Natural killer cell treated with Interleukin-12 subunit alpha and Interleukin-12 subunit beta and Interleukin-15 and Interleukin-18, amount 100 ng/mL, for 72 hours (primary cell): ENCODE measurements at regions not wholly inside any gene's neighbourhood (a gene's known extent, or its start where the extent isn't known, plus 50 kb on each side); places are given as distances from the start of the nearest gene placed in this dataset.

Experiments used
- ATAC-seq, 2 donors: fragments of 150-1000 bp; cut with Tn5 transposase in 1 of 2; sonication (Bioruptor Pico), chemical (Tn5 transposase) in 1 of 2; 2 replicates each; pipeline ENCODE4 v1.10.0; 2021
- DNase-seq: peaks from one replicate; pipeline ENCODE4 v3.0.0; 2022; ENCODE audit warnings: low spot score
- H3K27ac Mint-ChIP-seq, 2 donors: 1 replicate in 1 of 2; 2 replicates in 1 of 2; pipeline ENCODE4 v1.8.0; 2022; ENCODE audit warnings: mixed read lengths in 2 of 2, mild to moderate bottlenecking in 1 of 2, moderate library complexity in 1 of 2
- H3K27me3 Mint-ChIP-seq, 2 donors: 1 replicate in 1 of 2; 2 replicates in 1 of 2; pipeline ENCODE4 v1.8.0; 2022; ENCODE audit warnings: mixed read lengths in 2 of 2
- H3K36me3 Mint-ChIP-seq: one replicate; pipeline ENCODE4 v1.8.0; 2022; ENCODE audit warnings: mixed read lengths
- H3K4me1 Mint-ChIP-seq, 2 donors: 1 replicate in 1 of 2; 2 replicates in 1 of 2; pipeline ENCODE4 v1.8.0; 2022; ENCODE audit warnings: low read depth in 2 of 2, mixed read lengths in 2 of 2, mild to moderate bottlenecking in 1 of 2
- H3K4me3 Mint-ChIP-seq: one replicate; pipeline ENCODE4 v1.8.0; 2022; ENCODE audit warnings: mixed read lengths
- H3K9me3 Mint-ChIP-seq: 2 replicates; pipeline ENCODE4 v1.8.0; 2022; ENCODE audit warnings: mixed read lengths

GRCh38 chr15:94535298-94536048, 304.1 kb downstream of the MCTP2 start:
- DNase-seq (no peak), ATAC-seq (no peak)
- no peak overlapping the region for H3K27ac Mint-ChIP-seq
- H3K27me3 Mint-ChIP-seq: peaks cover 37 to 52% of the 10 kb centered on the region in 2 donors
- H3K4me3 Mint-ChIP-seq: no peak overlapping the region
- H3K4me1 Mint-ChIP-seq: no peaks in the 10 kb centered on the region
- H3K36me3 Mint-ChIP-seq: no peaks in the 10 kb centered on the region
- no peaks in the 10 kb centered on the region for H3K9me3 Mint-ChIP-seq

- ATAC-seq (no peak), DNase-seq (no peak)
- H3K27ac Mint-ChIP-seq: no peak overlapping the region
- no peaks in the 10 kb centered on the region for H3K9me3 Mint-ChIP-seq
- H3K4me3 Mint-ChIP-seq: no peak overlapping the region
- peaks cover 40 to 51% of the 10 kb centered on the region in 2 donors for H3K27me3 Mint-ChIP-seq
- no peaks in the 10 kb centered on the region for H3K4me1 Mint-ChIP-seq
- H3K36me3 Mint-ChIP-seq: no peaks in the 10 kb centered on the region
Observed at GRCh38 chr15:94536549-94536948, 305.2 kb downstream of the MCTP2 start.

- Mint-ChIP-seq H3K4me1 (no peaks in the 10 kb centered on the region), H3K27ac (no peak overlapping the region), H3K9me3 (no peaks in the 10 kb centered on the region), H3K36me3 (no peaks in the 10 kb centered on the region), H3K4me3 (no peak overlapping the region), H3K27me3 (peaks cover 42 to 46% of the 10 kb centered on the region in 2 donors)
- no peak for DNase-seq
- ATAC-seq: no peak
Observed at GRCh38 chr15:94538280-94538679, 306.9 kb downstream of the MCTP2 start.

- H3K4me1 Mint-ChIP-seq: no peaks in the 10 kb centered on the region
- H3K36me3 Mint-ChIP-seq: no peaks in the 10 kb centered on the region
- H3K27ac Mint-ChIP-seq: no peak overlapping the region
- no peak for ATAC-seq
- H3K27me3 Mint-ChIP-seq: peaks cover 53% of the 10 kb centered on the region in 2 donors
- H3K4me3 Mint-ChIP-seq: no peak overlapping the region
- DNase-seq: no peak
- H3K9me3 Mint-ChIP-seq: no peaks in the 10 kb centered on the region
Observed at GRCh38 chr15:94542391-94542790, 311.0 kb downstream of the MCTP2 start.

GRCh38 chr15:94546808-94547207, 315.4 kb downstream of the MCTP2 start:
- Mint-ChIP-seq H3K4me1 (no peaks in the 10 kb centered on the region), H3K36me3 (no peaks in the 10 kb centered on the region), H3K27me3 (peaks cover 38 to 45% of the 10 kb centered on the region in 2 donors), H3K9me3 (no peaks in the 10 kb centered on the region), H3K4me3 (no peak overlapping the region), H3K27ac (no peak overlapping the region)
- ATAC-seq: no peak
- no peak for DNase-seq

- Mint-ChIP-seq H3K9me3 (no peaks in the 10 kb centered on the region), H3K27me3 (peaks cover 46 to 50% of the 10 kb centered on the region in 2 donors), H3K36me3 (no peaks in the 10 kb centered on the region), H3K27ac (no peak overlapping the region), H3K4me3 (no peak overlapping the region), H3K4me1 (no peaks in the 10 kb centered on the region)
- DNase-seq: no peak
- no peak for ATAC-seq
Observed at GRCh38 chr15:94547711-94548110, 316.4 kb downstream of the MCTP2 start.

GRCh38 chr15:94555841-94556519, 324.6 kb downstream of the MCTP2 start:
- no peak for DNase-seq
- Mint-ChIP-seq H3K4me3 (no peak overlapping the region), H3K4me1 (no peaks in the 10 kb centered on the region), H3K36me3 (no peaks in the 10 kb centered on the region), H3K27me3 (peaks cover 36 to 45% of the 10 kb centered on the region in 2 donors), H3K9me3 (no peaks in the 10 kb centered on the region), H3K27ac (no peak overlapping the region)
- no peak for ATAC-seq

- peaks cover 38 to 52% of the 10 kb centered on the region in 2 donors for H3K27me3 Mint-ChIP-seq
- DNase-seq (no peak), ATAC-seq (no peak)
- no peak overlapping the region for H3K4me3 Mint-ChIP-seq
- no peak overlapping the region for H3K27ac Mint-ChIP-seq
- H3K36me3 Mint-ChIP-seq: no peaks in the 10 kb centered on the region
- H3K9me3 Mint-ChIP-seq: no peaks in the 10 kb centered on the region
- no peaks in the 10 kb centered on the region for H3K4me1 Mint-ChIP-seq
Observed at GRCh38 chr15:94561036-94561689, 329.8 kb downstream of the MCTP2 start.

- H3K9me3 Mint-ChIP-seq: no peaks in the 10 kb centered on the region
- H3K27me3 Mint-ChIP-seq: peaks cover 47 to 62% of the 10 kb centered on the region in 2 donors
- H3K36me3 Mint-ChIP-seq: no peaks in the 10 kb centered on the region
- ATAC-seq: no peak
- no peak overlapping the region for H3K4me3 Mint-ChIP-seq
- no peak for DNase-seq
- no peaks in the 10 kb centered on the region for H3K4me1 Mint-ChIP-seq
- no peak overlapping the region for H3K27ac Mint-ChIP-seq
Observed at GRCh38 chr15:94563456-94563855, 332.1 kb downstream of the MCTP2 start.

- H3K27me3 Mint-ChIP-seq: peaks cover 47 to 60% of the 10 kb centered on the region in 2 donors
- peaks cover 7% of the 10 kb centered on the region in 2 donors for H3K4me1 Mint-ChIP-seq
- H3K27ac Mint-ChIP-seq: no peak overlapping the region
- H3K9me3 Mint-ChIP-seq: no peaks in the 10 kb centered on the region
- no peak overlapping the region for H3K4me3 Mint-ChIP-seq
- peak; percentile 69 for DNase-seq
- H3K36me3 Mint-ChIP-seq: no peaks in the 10 kb centered on the region
- ATAC-seq: peak in 1 of 2 donors; percentile 70
Observed at GRCh38 chr15:94576889-94577533, 345.6 kb downstream of the MCTP2 start.

GRCh38 chr15:94579286-94579685, 347.9 kb downstream of the MCTP2 start:
- H3K4me1 Mint-ChIP-seq: peaks cover 20 to 21% of the 10 kb centered on the region in 2 donors

GRCh38 chr15:94580211-94580885, 349.0 kb downstream of the MCTP2 start:
- ATAC-seq (no peak), DNase-seq (no peak)
- peaks cover 53 to 78% of the 10 kb centered on the region in 2 donors for H3K27me3 Mint-ChIP-seq
- no peaks in the 10 kb centered on the region for H3K36me3 Mint-ChIP-seq
- no peak overlapping the region for H3K27ac Mint-ChIP-seq
- H3K4me1 Mint-ChIP-seq: peaks cover 30 to 32% of the 10 kb centered on the region in 2 donors
- H3K9me3 Mint-ChIP-seq: no peaks in the 10 kb centered on the region
- no peak overlapping the region for H3K4me3 Mint-ChIP-seq

More at GRCh38 chr15:94579286-94579685, 347.9 kb downstream of the MCTP2 start:
- ATAC-seq (no peak), DNase-seq (no peak)
- no peaks in the 10 kb centered on the region for H3K36me3 Mint-ChIP-seq
- no peak overlapping the region for H3K4me3 Mint-ChIP-seq
- peaks cover 51 to 76% of the 10 kb centered on the region in 2 donors for H3K27me3 Mint-ChIP-seq
- H3K27ac Mint-ChIP-seq: peak overlapping the region in 1 of 2 donors; percentile 35
- no peaks in the 10 kb centered on the region for H3K9me3 Mint-ChIP-seq

GRCh38 chr15:94582368-94582767, 351.0 kb downstream of the MCTP2 start:
- Mint-ChIP-seq H3K9me3 (no peaks in the 10 kb centered on the region), H3K27me3 (peaks cover 48 to 77% of the 10 kb centered on the region in 2 donors), H3K36me3 (peaks cover 4% of the 10 kb centered on the region), H3K27ac (no peak overlapping the region), H3K4me3 (no peak overlapping the region), H3K4me1 (peaks cover 38 to 41% of the 10 kb centered on the region in 2 donors)
- ATAC-seq (peak; percentile 86 to 87), DNase-seq (peak; percentile 74)
